ENCODE measurements at regions not wholly inside any gene's neighbourhood (a gene's known extent, or its start where the extent isn't known, plus 50 kb on each side); places are given as distances from the start of the nearest gene placed in this dataset.
"Not testable (repeated sequence)": the region's sequence is repeated elsewhere in the genome, so short reads cannot be mapped to it uniquely, and the experiment has no call there.

DNA sequence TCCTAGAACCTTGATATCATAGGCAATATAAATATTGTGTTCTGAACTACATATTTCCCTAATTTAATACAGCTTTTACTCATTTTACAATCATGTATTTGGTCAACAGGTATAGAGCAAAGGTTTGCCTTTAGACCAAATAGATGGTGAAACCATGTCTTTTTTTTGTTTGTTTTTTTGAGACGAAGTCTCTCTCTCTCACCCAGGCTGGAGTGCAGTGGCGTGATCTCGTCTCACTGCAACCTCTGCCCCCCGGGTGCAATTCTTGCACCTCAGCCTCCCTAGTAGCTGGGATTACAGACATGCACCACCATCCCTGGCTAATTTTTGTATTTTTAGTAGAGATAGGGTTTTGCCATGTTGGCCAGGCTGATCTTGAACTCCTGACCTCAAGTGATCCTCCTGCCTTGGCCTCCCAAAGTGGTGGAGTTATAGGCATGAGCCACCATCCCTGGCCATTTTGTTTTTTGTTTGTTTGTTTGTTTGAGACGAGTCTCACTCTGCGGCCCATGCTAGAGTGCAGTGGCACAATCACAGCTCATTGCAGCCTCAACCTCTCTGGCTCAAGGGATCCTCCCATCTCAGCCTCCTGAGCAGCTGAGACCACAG lies 243.7 kb upstream of the FOXN3 start:
- not testable (repeated sequence) for DNase-seq (ENCODE audit: low read depth in 2 of 2)

DNA sequence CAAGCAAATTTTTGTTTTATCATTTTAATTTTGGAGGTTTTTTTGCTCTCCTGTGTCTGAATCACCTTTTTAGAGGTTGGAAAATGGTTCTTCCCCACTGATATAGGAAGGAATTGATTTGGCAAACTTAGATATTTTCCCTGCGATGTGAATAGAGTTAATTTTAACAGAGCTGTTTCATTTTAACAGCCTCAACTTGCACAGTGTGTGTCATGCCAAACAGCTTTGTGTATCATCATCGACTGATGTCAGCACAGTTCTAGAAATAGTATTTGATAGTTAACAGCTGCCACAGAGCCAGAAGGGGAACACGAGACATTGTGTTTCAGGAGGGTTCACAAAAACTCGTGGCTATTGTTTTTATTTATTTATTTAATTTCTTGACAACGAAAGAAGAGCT lies 243.1 kb upstream of the FOXN3 start:
- no peak for DNase-seq (ENCODE audit: low read depth in 2 of 2)

DNA sequence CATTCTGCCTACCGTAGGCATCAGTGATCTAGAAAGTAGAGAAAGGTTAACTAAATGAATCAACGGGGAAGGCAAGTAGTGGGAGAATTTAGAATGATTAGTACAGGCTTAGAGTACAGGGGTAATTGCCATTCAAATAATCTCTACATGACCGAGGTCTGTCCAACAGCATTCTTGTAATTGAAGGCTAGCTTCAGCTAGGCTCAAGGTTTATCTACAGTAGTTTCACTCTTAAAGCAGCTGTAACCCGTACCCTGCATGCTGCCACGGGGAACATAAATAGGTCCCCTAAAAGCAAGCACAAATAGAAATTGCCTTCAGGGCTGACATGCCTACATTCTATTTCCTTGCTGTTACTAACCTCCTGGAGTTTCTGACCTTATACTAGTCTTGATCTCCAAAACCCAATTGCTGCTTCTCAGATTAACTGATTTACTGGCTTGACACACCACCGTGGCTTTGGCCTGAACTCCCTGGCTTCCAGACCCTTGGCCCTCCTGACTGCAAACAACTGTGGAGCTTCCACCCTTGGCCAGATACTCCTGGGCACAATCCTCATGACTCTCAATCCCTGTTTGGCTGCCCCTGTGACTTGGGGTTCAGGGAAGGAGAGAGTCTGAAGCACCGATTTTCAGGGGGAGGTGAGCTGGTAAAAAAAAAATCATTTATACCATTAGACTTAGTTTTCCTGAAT lies 242.1 kb upstream of the FOXN3 start:
- DNase-seq (ENCODE audit: low read depth in 2 of 2), result no peak

DNA sequence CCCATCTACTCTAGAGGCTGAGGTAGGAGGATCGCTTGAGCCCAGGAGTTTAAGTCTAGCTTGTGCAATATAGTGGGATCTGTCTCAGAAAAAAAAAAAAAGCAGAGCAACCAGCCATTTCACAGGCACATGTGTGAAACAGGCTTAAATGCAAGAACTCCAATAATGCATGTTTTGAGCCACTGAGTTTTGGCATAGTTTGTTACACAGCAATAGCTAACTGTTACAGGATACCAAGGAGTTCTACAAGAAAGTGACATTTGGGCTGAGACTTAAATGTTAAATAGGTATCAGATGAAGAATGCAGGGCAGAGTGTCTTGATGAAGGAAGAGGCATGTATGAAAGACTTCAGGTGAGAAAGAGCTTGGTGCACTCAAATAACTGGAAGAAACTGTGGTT lies 240.0 kb upstream of the FOXN3 start:
- DNase-seq (ENCODE audit: low read depth in 2 of 2), result no peak

DNA sequence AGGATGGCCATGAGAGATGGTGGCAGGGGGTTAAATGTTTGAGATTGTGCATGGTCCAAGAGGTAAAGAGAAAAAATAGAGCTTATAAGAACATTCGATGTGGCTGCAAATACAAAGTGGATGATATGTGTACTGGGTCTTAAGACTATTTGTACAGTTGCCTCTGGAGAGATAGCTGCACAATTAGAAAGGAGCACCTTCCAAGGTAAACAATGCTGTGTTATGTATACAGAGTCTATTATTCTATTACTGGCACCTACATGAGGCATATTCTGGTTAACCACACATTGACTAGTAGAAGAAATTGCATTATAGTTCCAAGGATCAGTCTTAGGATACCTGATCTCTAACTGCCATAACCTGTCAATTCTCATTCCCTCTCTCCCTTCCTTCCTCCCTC lies 238.0 kb upstream of the FOXN3 start:
- no peak for DNase-seq (ENCODE audit: low read depth in 2 of 2)

DNA sequence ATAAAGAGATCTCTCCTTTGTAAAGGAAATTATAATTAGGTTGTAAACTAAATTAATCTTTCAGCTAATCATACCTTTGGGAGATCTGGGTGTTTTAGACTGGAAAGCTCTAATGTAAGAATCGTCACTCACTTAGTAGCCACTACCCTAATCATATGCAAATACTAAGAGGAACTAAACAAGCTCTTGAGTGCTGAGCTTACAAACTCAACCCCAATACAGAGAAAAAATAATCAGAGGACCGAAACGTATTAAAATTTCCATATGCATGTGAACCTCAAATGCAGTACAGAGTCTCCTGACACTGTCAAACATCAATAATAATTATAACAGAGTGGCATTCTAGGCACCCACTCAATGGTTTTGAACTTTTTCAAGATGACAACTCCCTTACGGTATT lies 235.3 kb upstream of the FOXN3 start:
- DNase-seq (ENCODE audit: low read depth in 2 of 2), result no peak

DNA sequence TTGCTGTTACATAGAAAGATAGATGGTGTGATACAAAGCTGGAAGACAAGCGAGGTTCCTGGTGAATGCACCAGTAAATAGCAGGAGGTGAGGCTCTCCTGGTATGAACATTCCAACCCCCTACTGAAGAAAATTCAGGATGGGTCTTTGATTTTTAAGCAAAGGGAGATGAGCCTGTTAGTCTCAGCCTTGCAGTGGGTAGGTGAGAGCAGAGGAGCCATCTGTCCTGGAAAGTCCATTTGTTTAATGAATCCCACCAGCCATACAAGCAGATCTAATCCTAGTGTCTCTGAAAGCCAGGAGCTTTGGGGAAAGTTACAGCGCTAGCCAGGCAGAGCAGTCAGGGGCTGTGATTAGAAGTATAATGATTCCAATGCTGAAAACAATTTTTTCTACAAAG lies 234.8 kb upstream of the FOXN3 start:
- DNase-seq (ENCODE audit: low read depth in 2 of 2), result no peak

DNA sequence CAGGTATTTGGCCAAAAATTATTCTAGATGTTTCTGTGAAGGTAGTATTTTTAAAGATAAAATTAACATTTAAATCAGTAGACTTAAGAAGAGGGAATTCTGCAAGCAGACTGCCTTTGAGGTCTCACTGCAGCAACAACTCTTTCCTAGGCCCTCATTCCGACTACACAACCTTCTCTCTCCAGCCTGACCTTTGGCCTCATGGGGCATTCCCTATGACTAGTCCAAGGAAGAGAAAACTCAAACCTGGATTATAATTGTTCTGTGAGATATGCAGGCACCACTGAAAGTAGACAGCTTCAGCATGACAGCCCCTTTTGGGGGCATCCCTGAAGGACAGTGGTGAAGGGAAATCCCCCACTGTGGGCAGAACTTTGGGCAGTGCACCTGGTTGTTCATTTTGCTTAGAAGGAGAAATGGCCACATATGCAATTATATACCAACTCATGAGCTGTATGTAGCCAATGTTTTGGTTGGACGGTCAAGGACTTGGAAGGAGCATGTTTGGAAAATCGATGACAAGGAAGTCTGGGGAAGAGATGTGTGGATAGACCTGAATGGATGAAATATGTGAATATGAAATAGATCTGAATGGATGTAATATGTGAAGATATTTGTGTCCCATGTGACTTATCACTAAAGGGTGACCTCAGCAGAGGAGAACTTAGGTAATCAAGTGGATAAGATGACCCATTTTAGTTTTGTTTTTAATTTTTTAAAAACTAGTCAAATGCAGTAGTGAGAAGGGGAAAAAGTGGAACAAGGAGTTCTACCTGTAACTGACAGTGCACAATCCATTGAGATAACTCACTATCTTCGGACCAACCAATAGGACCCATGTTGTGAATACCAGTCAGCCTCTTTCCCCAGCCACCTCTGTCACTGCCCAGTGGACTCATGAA lies 233.3 kb upstream of the FOXN3 start:
- DNase-seq (ENCODE audit: low read depth in 2 of 2), result no peak

DNA sequence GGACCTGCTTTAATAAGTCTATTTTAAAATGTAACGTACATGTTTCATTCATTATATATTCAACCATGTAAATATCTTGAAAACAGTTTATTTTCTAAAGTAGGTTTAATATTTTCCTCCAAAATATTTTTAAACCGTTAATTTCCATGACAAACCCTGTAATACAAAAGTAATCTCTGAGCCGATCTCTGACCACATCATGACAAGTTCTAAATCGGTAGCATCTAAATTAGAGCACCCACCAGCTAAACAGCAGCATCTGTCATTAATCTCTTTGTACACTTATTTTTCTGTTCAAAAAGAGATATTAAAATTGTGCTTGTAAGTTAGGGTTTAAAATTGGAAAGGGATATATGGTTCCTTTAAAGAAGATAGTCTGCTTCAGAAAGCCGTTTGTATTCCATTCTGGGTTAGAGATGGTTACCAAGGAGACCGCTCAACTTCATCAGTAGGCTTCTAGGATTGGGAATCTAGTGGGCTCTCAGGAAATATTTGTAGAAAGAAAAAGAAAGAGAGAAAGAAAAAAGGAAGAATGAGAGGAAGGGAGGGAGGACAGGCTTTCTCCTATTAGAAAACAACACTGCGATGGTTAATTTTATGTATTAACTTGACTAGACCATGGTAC lies 232.5 kb upstream of the FOXN3 start:
- DNase-seq (ENCODE audit: low read depth in 2 of 2), result no peak

DNA sequence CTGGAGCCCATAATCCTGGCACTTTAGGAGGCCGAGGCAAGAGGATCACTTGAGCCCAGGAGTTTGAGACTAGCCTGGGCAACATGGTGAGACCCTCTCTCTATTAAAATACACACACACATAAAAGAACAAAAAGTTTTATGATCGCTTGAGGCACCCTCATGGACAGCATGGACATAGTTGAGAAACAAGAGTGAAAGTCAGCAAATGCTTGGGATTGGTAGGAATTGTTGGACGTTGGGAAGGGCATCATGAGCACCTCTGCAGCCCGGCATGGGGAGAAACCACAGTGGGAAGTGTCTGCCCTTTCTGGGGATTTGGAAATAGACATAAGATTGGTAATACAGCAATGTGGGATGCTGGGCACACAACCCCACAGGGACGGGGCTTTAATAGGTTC lies 231.9 kb upstream of the FOXN3 start:
- no peak for DNase-seq (ENCODE audit: low read depth in 2 of 2)

DNA sequence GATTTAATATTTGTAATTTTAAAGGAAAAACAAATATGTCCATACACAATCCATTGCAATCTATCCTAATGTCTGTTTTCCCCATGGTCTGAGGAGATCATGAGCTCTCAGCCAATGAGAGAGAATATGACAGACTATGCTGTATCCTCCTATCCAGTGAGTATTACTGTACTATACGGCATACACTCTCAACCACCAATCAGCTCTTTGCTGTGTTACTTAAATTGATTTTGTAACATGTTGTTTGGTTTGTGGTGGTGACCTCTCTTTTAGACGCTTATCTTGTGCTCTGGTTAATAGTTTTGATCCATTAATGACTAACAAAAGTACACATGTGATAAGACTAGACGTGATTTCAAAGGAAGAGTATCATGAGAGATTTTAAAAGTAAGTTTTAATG lies 231.5 kb upstream of the FOXN3 start:
- DNase-seq (ENCODE audit: low read depth in 2 of 2), result no peak

DNA sequence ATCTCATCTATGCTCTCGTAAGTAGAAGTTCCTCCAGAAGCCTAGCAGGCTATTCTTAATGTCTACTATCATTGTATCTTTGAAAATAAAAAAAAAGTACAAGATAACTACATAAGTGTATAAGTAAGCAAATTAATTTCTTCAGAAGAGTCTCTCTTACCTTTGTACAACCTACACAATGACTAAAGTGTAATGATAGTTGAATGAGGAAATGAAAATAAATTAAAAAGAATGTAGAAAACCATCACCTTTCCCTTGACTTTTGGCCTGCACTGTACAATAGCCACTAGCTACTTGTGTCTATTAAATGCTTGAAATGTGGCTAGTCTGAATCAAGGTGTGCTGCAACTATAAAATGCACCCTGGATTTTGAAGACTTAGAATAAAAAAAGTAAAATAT lies 229.9 kb upstream of the FOXN3 start:
- DNase-seq (ENCODE audit: low read depth in 2 of 2), result no peak

DNA sequence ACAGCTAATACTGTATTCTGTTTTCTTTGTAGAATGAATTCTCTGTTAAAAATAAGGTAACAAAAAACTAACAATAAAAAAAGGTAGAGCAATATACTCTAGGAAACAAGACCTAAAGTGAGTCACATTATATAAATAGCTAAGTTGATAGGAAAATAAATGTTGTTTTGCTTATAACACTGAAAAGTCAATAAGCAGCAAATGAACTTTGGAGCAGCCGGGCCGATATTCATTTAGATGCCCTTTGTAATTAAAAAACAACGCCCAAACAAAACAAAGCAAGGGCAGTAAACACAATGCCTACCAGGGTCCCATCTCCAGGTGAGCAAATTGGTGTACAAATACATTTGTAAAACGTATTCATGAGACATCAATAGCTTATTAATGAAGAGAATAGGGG lies 227.6 kb upstream of the FOXN3 start:
- DNase-seq (ENCODE audit: low read depth in 2 of 2), result no peak

DNA sequence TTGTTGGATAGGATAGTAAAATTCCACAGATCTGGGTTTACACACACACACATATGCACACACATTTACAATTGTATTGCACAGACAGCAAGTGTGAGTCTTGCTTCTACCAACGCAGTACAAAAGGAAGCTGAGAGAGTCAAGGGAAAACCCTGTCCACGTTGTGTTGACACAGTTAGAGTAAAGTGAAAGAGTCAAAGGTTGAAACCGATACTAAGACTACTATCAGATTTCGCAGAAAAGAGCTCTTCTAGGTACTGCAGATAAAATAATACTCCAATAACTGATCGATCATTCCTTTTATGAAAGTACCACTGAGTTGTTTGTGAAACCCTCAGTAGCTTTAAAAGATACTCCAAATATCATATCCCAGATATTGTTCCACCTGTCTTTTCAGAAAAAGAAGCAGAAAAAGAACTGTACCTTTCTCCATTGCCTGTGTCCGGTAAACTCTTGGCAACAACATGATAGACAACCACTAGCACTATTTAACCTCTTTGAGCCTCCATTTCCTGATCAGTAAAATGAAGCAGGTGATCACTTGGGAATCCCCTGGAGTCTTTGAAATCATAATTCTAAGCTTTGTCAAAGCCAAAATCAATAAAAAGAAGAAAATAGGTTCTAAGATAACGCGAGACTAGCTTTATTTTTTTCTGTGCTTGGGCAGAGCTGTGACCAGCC lies 224.6 kb upstream of the FOXN3 start:
- DNase-seq (ENCODE audit: low read depth in 2 of 2), result no peak

DNA sequence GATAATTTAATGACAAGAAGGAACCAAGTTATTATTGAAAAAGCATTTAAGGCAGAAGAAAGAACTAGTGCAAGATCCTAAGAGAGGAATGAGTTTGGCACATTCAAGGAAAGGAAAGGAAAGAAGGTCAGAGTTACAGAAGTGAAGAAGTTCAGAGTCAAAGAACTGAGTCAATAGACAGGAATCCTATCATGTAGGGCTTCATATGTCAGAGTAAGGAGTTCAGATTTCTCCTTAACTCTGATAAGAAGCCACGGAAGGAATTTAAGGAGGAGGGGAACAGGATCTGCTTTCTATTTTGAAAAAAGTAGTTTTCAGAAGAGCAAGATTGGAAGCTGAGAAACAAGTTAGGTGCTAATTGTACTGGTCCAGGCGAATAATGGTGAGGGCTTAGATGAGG lies 223.1 kb upstream of the FOXN3 start:
- no peak for DNase-seq (ENCODE audit: low read depth in 2 of 2)

DNA sequence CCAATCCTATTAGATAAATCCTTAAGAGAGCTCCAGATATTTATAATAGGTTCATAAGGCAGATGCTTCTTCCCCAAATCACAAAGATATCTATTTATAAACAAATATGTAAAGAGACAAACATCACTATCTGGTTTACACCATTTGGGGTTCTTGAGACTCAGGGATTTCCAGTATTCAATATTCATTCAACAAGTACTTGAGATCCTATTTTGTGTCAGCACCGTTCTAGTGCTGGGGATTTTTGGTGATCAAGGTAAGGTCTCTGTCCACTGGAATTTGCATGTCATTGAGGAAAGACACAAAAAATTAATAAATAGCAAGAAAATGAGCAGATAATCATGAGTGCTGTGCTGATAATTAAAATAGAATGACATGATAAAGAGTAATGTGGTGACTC lies 222.7 kb upstream of the FOXN3 start:
- no peak for DNase-seq (ENCODE audit: low read depth in 2 of 2)

DNA sequence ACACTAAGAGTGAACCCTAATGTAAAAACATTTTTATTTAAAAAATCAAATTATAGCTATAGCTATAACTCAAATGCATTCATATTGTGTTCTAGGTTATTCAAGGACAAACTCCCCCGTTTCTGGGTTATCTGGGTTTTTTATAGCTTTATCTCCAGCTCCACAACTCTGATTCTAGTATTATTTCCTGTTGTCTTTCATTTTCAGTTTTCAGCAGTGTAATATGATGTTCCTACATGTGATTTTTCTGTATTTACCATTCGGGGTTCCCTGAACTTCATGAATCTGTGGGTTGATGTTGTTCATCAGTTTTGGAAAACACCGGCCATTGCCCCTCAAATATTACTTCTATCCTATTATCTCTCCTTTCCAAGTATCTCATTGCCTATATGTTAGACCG lies 221.9 kb upstream of the FOXN3 start:
- DNase-seq (ENCODE audit: low read depth in 2 of 2), result no peak

DNA sequence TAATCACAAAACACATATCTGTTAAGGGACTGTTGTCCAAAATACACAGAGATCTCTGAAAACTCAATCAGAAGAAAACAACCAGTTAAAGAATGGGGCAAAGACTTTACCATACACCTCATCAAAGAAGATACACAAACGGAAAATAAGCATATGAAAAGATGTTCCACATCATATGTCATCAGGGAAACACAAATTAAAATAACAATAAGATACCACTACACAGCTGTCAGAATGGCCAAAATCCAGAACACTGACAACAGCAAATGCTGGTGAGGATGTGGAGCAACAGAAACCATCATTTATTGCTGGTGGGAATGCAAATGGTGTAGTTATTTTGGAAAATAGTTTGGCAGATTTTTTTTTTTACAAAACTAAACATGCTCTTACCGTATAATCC lies 220.5 kb upstream of the FOXN3 start:
- DNase-seq (ENCODE audit: low read depth in 2 of 2), result no peak

DNA sequence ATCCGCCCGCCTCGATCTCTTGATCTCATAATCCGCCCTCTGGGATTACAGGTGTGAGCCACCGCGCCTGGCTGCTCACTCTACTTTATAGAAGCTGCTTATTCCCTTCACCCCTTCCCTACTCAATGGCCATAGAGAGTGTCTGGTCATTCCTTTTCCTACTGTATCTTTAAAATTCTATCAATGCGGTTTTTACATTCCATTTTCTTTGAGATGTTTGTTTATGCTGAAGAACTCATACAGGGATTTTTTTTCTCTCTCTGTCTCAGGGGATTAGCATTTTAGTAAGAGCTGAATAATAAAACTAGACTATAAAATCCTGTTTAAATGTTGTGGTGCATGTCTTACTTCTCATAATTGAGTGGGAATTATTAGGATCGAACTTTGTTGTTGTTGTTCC lies 218.6 kb upstream of the FOXN3 start:
- no peak for DNase-seq (ENCODE audit: low read depth in 2 of 2)

DNA sequence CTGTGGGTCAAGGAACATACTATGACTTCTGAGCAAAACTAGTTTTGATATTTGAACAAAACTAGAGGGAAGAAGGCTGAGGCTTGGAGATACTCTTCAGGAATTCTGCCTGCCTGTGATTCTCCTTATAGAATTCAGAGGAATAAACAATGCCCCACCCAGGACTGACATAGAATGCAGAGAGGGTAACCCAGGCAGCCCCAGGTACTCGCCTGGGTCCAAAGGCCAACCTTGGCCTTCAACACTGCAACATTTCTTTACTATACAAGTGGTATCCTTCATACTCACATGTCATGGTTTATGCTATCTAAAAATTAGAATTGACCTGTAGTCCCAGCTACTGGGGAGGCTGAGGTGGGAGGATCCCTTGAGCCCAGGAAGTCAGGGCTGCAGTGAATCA lies 217.0 kb upstream of the FOXN3 start:
- no peak for DNase-seq (ENCODE audit: low read depth in 2 of 2)

DNA sequence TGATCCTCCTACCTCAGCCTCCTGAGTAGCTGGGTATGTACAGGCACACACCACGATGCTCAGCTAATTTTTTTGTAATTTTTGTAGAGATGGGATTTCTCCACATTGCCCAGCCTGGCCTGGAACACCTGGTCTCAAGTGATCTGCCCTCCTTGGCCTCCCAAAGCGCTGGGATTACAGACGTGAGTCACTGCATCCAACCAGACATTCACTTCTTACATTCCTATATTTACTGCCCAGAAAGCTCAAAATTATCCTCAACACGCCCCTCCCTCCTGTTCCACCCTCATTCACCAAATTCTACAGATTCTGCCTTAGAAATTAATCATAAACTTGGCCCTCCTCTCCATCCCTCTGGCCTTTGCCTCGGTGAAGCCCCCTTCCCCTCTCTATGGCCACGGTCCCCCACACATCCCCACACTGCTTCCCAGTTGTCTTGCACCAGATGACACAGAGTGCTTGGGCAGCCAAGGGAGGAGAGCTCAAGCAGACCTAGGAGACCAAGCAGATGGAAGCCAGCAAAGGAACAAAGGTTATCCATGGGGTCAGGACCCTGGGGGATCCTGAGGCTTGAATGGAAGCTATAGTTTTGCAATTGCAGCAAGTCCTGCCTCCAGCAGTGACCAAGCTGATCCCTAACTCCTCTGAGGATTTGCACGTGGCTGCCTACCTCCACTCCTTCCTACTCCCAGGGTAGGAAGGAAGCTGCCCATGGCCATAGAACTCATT lies 213.2 kb upstream of the FOXN3 start:
- DNase-seq (ENCODE audit: low read depth in 2 of 2), result no peak
